Loucy (cell line): ENCODE measurements at regions not wholly inside any gene's neighbourhood (a gene's known extent, or its start where the extent isn't known, plus 50 kb on each side); places are given as distances from the start of the nearest gene placed in this dataset.

ENCODE experiments used
- H2AFZ ChIP-seq: fragments of 200-600 bp; sonication (generic); 2 replicates; pipeline ENCODE4 v1.6.0; 2016; ENCODE audit warnings: antibody characterized with exemption, mild to moderate bottlenecking, low read length, moderate library complexity
- H3F3A ChIP-seq: fragments of 200-600 bp; 2 replicates; pipeline ENCODE4 v1.6.0; 2016; ENCODE audit warnings: antibody characterized with exemption, low read depth, mild to moderate bottlenecking
- H3K27me3 ChIP-seq: fragments of 200-600 bp; sonication (generic); 2 replicates; pipeline ENCODE4 v1.6.1; 2014; ENCODE audit warnings: low read length, mild to moderate bottlenecking; ENCODE audit not compliant: insufficient read depth, poor library complexity, severe bottlenecking
- H3K36me3 ChIP-seq: fragments of 200-600 bp; sonication (generic); 2 replicates; pipeline ENCODE4 v1.6.1; 2016; ENCODE audit warnings: low read length; ENCODE audit not compliant: insufficient read depth
- H3K4me1 ChIP-seq: fragments of 200-600 bp; sonication (generic); 2 replicates; pipeline ENCODE4 v1.5.1; 2014; ENCODE audit warnings: low read length, mild to moderate bottlenecking; ENCODE audit not compliant: insufficient read depth, poor library complexity, severe bottlenecking
- H3K4me2 ChIP-seq: fragments of 200-600 bp; sonication (generic); 2 replicates; pipeline ENCODE4 v1.6.0; 2014; ENCODE audit warnings: antibody characterized with exemption, low read length, low read depth, mild to moderate bottlenecking; ENCODE audit not compliant: poor library complexity, severe bottlenecking
- H3K4me3 ChIP-seq: fragments of 200-600 bp; sonication (generic); 2 replicates; pipeline ENCODE4 v1.5.1; 2014; ENCODE audit warnings: low read length, mild to moderate bottlenecking, mixed read lengths; ENCODE audit not compliant: poor library complexity, severe bottlenecking
- H3K79me2 ChIP-seq: fragments of 200-600 bp; sonication (generic); 2 replicates; pipeline ENCODE4 v1.6.1; 2014; ENCODE audit warnings: low read length; ENCODE audit not compliant: insufficient read depth
- H3K9ac ChIP-seq: fragments of 200-600 bp; sonication (generic); 2 replicates; pipeline ENCODE4 v1.6.0; 2014; ENCODE audit warnings: mild to moderate bottlenecking, low read depth, low read length, moderate library complexity; ENCODE audit not compliant: poor library complexity, severe bottlenecking
- H3K9me2 ChIP-seq: fragments of 200-600 bp; sonication (generic); replicated peaks from 2 replicates; pipeline ENCODE4 v1.6.1; 2016; ENCODE audit warnings: low read depth, low read length, mixed read lengths
- H3K9me3 ChIP-seq: fragments of 200-600 bp; sonication (generic); 2 replicates; pipeline ENCODE4 v1.6.1; 2014; ENCODE audit warnings: mild to moderate bottlenecking, antibody characterized with exemption, low read length, low read depth; ENCODE audit not compliant: insufficient read depth
- H4K20me1 ChIP-seq: fragments of 200-600 bp; sonication (generic); 2 replicates; pipeline ENCODE4 v1.6.0; 2014; ENCODE audit warnings: antibody characterized with exemption, low read length, mild to moderate bottlenecking; ENCODE audit not compliant: insufficient read depth, poor library complexity, severe bottlenecking
- EZH2phosphoT487 ChIP-seq: fragments of 200-600 bp; IDR thresholded peaks from 2 replicates; pipeline ENCODE4 v1.6.1; 2018; ENCODE audit warnings: antibody characterized with exemption, mild to moderate bottlenecking, moderate library complexity, borderline replicate concordance
- TF ChIP-seq, protein P1 (sequence below): fragments of 200-600 bp; sonication (generic); conservative IDR thresholded peaks from 2 replicates; pipeline ENCODE4 v1.5.1; 2014; ENCODE audit warnings: mild to moderate bottlenecking, antibody characterized with exemption, low read length

DNA sequence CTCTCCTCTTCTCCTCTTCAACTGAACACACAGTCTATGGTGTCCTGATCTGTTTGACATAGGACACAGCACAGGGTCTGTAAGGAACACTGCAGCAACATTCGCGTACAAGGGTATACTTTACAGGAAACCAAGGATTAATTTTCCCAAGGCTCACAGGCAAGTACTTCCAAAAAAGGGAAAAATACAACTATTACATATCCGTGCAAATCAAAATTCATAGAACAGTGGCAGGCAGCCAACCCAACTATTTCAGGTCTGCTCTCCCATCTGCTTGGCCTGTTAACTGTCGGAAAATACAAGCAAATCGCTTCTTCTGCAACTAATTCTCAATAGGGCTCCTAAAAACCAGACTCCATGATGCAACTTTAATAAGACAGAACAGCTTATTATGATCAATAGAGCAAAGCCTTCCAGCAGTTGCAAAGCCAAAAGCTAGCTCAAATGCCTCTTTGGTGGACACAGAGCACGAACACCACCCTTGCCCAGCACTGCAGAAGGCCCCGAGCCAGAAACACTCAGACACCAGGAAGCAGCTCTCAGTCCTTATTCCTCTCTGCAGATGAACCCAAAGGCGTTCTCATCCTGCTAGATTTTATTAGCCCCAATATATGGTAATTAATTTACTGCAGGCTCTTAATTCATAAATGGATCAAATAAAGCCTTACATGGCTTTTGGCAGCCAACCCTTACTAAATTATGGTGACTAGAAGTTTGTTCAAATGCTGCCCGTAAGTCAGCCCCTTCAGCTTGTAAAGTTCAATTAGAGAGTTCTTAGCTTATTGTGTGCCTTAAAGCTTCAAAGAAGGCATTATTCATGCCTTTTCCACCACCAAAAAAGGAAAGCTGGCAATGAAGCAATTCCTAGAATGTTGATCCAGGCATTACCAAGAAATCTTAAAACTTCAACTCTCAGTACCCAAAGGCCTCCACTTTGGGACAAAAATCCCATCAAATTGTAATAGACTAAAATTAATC is 68.8 kb downstream of the ZNF608 start:
- Histone ChIP-seq H3K9me3 (no peaks in the 10 kb centered on the region), H3F3A (no peaks in the 10 kb centered on the region), H3K4me3 (no peak overlapping the region), H3K4me2 (no peak overlapping the region), H3K36me3 (no peaks in the 10 kb centered on the region), H3K27me3 (no peaks in the 10 kb centered on the region), H2AFZ (no peak overlapping the region), H4K20me1 (no peaks in the 10 kb centered on the region), H3K9ac (no peak overlapping the region), H3K4me1 (no peaks in the 10 kb centered on the region), H3K9me2 (no peaks in the 10 kb centered on the region), H3K79me2 (no peaks in the 10 kb centered on the region)
- TF ChIP-seq, protein P1, sequence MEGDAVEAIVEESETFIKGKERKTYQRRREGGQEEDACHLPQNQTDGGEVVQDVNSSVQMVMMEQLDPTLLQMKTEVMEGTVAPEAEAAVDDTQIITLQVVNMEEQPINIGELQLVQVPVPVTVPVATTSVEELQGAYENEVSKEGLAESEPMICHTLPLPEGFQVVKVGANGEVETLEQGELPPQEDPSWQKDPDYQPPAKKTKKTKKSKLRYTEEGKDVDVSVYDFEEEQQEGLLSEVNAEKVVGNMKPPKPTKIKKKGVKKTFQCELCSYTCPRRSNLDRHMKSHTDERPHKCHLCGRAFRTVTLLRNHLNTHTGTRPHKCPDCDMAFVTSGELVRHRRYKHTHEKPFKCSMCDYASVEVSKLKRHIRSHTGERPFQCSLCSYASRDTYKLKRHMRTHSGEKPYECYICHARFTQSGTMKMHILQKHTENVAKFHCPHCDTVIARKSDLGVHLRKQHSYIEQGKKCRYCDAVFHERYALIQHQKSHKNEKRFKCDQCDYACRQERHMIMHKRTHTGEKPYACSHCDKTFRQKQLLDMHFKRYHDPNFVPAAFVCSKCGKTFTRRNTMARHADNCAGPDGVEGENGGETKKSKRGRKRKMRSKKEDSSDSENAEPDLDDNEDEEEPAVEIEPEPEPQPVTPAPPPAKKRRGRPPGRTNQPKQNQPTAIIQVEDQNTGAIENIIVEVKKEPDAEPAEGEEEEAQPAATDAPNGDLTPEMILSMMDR, result no peak

DNA sequence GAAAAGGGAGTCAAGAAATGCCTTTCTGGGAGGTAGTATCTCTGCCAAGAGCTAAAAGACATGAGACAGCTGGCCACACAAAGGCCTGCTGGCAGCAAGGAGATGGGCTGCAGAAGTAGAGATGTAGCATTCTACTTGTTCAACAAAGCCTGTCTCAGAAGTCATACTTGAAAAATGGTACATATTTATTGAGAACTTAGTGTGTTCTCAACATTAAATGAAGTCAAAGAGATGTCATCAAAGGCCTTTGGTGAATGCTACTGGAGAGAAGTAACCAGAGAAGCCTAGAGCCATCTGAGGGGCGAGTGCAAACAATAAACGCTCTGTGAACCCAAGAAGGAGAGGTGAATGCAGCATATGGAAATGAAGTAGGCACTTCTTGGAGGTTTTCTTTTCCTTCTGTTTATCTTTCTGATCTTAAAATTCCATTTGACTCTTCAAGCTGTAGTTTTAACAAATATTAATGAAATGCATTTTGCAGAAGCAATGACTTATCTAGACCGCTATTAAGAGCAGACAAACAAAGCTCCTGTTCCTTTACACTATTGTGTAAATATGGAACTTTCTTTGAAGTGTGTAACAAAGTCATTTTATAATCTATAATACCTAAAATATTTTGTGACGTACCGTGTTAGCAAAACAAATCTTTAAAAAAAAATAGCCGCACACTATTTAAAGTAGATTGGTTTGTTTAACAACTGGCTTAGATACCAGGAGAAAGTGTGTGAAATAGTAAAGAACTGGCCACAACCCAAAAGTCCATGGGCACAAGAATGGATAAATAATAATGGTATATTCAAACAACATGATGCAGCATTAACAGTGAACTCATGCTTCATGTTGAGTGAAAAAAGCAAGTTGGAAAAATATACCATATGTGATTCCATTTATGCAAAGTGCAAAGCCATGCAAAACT is 70.2 kb downstream of the ZNF608 start:
- Histone ChIP-seq H3F3A (no peaks in the 10 kb centered on the region), H2AFZ (no peak overlapping the region), H3K4me1 (no peaks in the 10 kb centered on the region), H3K27me3 (no peaks in the 10 kb centered on the region), H3K4me2 (no peak overlapping the region), H3K9me3 (no peaks in the 10 kb centered on the region), H4K20me1 (no peaks in the 10 kb centered on the region), H3K4me3 (no peak overlapping the region), H3K9ac (no peak overlapping the region), H3K36me3 (no peaks in the 10 kb centered on the region), H3K9me2 (no peaks in the 10 kb centered on the region), H3K79me2 (no peaks in the 10 kb centered on the region)
- TF ChIP-seq, protein P1, result no peak
- TF ChIP-seq EZH2phosphoT487, result no peak

DNA sequence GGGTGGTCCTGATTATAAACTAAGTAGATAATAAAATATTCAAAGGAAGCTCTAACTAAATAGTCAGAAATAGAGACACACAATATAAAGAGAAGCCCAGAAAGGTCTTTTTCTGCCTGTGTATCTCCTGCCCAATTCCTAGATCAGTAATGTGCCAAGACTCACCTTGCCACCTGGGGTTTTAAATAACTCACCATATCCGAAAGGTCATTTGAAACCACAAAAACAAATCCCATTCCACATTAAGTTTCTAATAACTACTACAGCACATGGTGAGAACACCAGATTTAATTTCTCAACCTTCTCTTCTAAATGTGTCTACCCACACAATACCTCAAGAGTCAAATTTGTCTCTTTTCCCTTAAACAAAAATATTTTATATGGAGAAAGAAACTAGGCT is 75.2 kb downstream of the ZNF608 start:
- no peak for TF ChIP-seq EZH2phosphoT487
- TF ChIP-seq, protein P1, result no peak
- Histone ChIP-seq H2AFZ (no peak overlapping the region), H3K27me3 (no peaks in the 10 kb centered on the region), H3K4me3 (no peak overlapping the region), H3K36me3 (no peaks in the 10 kb centered on the region), H3K4me2 (no peak overlapping the region), H3F3A (no peaks in the 10 kb centered on the region), H3K79me2 (no peaks in the 10 kb centered on the region), H4K20me1 (no peaks in the 10 kb centered on the region), H3K9me3 (no peaks in the 10 kb centered on the region), H3K4me1 (no peaks in the 10 kb centered on the region), H3K9ac (no peak overlapping the region), H3K9me2 (no peaks in the 10 kb centered on the region)
